HG03378 (cell line): ENCODE measurements at regions not wholly inside any gene's neighbourhood (a gene's known extent, or its start where the extent isn't known, plus 50 kb on each side); places are given as distances from the start of the nearest gene placed in this dataset.
"Not testable (repeated sequence)": the region's sequence is repeated elsewhere in the genome, so short reads cannot be mapped to it uniquely, and the experiment has no call there.

Source experiments
- ATAC-seq: cut with Tn5 transposase; IDR thresholded peaks from one replicate; pipeline ENCODE4 v1.9.1; 2021; ENCODE audit warnings: mild to moderate bottlenecking, moderate library complexity; ENCODE audit not compliant: unreplicated experiment

DNA sequence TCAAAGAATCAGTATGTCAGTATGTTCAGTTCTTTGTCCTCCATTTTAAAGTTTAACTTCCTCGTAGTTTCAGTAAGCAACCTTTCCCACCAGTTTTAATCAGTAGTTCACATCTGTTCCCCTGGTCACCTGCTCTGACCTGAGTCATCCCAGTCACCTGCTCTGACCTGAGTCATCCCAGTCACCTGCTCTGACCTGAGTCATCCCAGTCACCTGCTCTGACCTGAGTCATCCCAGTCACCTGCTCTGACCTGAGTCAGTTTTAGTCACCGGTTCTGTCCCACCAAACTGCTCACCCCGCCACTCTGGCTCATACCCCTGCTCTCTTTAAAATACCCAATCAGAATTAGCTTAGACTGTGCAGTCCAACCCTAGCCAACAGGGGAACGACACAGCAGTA, 180.1 kb upstream of the CNTN6 start:
- ATAC-seq: not testable (repeated sequence)

DNA sequence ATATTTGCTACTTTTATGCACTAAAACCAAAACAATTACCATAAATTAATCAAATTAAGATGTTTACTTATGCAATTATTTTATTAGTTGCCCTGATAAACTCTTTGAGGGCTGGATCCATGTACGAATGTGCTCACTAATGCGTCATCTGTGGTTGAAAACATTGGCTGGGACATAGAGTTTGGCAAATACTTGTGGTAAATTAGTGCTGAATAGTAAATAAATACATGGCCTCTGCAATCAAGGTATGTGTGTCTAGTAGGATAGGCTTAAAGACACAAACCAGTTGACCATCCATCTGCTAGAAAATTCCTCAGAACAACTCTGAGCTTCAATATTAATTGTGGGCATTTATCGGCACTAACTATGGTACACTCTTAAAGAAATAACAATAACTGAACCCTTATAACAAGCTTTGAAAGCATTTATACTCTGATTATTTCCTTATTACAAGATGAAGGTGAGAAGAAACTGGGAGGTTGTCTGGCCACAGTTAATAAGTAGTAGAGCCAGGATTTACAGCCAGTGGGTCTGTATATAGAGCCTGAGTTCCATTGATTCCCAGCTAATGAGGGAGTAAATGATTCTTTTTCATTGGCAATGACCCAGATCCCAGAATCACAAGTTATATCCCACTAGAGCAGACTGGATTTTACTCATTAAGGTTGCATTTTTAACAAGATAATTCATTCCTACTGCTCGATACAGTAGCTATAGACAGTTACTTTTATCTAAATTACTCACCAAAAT, 169.5 kb upstream of the CNTN6 start:
- no peak for ATAC-seq

DNA sequence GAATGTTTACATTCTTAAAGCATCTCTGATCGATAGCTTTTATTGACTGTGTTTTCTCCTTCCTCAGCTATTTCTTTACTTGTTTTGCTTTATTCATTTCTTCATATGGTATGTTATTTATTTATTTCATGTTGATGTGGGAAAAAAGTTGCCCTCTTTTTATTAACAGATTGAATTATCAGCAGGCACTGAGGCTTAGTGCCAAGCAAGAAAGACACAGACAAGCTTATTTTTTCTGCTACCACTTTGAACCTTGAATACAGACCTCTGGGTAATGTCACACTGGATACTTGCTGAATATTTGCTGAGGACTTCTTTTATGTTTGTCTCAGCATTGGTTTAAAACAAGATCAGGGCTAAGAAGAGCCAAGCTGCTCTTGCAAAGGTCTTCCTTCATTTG, 162.0 kb upstream of the CNTN6 start:
- ATAC-seq: no peak

DNA sequence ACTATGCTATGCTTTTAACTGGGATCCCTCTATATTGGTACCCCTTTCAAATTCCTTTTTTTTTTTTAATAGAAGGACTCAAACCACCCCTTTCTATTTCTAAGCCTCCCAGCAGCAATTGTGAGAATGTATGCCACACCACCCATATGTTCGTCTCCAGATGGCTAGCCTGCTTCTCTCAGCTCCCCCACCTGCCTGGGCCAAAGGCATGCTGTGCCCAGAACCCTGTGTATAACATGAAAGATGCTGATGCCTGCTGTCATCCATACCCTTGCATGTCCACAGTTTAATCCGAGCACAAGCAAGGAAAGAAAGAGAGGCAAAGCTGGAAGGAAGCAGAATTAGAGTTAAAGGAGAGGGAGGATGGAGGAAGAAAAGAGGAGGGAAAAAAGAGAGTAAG, 159.5 kb upstream of the CNTN6 start:
- ATAC-seq: no peak

DNA sequence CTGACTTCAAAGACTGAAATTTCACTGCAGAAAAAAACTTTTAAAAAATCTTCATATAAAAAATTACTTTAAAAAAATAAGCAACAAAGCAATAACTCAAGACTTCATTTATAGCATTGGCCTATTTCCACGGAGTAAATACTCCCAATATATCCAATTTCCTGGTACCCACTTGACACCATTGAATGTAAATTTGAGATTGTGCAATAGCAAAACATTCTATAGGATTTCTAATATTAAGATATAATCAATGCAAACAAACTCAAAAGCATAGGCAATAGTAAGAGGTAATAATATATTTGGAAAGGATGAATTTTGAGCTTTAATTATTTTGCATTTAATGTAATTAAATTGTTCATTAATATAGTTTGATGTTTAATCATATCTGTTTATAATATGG, 148.0 kb upstream of the CNTN6 start:
- no peak for ATAC-seq

DNA sequence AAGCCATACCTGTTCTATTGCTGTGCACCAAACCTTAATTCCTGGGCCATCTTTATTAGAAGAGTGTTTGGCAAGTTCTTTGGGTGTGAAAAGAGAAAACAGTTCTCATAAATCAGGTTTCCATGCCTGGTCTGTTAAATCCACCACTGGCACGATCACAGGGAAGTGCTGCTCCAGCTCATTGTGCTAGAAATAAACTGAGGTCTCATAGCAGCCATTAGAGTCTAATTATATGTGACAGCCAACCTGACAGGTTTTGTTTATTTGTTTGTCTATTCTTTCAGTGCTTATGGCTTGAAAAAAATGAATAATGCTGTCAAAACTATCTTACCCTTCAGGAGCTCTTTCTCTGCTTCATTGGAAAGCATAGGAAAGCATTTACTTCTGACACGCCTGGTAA, 147.1 kb upstream of the CNTN6 start:
- ATAC-seq: no peak

DNA sequence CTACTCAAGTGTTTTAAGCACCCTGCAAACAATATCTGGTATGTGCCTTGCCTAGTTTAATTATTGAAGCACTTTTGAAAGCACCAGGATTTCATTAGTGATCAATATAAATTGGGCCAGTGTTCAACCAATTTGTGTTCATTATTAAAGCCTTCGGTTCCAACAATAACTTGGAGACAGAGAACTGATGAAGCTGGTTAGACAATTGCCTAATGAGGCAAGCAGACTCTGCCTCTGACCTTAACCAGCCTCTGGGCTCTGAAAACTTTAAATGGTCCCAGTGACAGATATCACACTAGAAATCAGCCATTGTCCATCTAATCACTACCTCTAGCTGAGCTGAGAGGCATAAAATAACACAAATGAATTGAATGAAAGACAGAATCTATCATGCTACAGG, 139.9 kb upstream of the CNTN6 start:
- no peak for ATAC-seq

DNA sequence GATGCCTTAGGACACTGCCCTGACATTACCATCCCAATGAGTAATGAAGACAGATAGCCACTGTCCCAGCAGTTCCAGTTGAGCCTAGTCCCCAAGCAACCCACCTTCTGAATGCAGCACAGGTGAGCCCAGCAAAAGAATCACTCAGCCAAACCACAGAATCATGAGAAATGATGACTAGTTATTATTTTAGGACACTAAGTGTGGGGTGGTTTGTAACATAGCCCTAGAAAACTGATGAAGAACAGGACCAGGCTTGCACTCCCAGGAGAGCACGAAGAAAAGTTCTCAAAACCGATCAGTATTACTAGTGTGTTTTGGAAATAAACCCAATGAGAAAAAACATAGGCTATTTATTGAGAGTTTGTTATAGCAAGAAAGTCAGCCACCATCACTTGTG, 129.6 kb upstream of the CNTN6 start:
- no peak for ATAC-seq

DNA sequence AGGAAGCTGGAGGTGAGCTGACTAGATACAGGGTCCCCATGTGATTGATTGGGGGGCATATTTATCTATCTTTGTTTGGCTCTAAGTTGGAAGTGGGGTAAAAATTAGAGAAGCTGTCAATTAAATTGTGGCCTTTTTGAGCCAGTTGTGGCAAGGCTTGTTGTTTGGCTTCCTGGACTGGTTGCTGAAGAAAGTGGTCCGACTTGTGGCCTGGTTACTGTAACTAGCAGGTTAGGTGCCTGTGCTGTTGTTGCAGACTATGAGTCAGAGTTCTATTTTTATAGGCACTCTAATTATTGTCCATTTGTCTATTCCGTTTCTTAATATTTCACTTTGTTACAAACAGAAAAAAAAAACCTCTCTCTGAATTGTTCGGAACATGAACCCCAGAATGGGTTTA, 129.1 kb upstream of the CNTN6 start:
- no peak for ATAC-seq

DNA sequence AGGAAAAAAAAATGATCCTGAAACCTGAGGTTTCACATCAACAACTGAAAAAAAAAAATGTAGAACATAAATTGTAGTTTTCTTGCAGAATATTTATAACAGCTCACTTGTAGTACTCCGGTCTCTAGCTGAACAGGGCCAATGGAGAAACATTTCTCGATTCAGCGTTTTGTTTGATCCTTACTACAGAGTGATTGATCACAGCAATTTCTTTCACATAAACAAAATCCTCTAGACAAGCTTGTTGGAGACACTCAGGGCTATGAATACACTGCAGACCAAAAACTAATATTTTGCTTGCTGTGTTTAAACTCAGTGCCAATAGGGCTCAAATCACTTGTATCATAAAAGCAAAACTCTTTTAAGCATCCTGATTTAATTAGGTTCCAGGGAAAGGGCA, 127.0 kb upstream of the CNTN6 start:
- ATAC-seq: no peak

DNA sequence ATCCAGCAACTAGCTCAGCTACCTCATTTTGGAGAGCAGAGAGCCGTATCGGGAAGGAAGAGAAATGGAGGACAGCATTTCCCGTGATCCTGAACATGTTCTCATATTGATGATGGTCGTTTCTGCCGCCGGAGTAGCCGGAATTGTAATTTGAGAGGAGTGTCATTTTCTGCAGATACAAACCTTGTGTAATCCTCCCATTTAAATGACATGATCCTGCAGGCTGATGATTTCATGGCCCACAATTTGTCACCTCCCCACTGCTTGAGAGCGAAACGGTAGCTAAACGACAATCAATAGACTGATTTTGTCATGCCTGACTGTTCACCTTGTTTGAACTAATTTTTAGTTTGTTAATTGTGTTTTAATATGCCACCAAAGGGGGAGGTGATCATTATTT, 126.5 kb upstream of the CNTN6 start:
- no peak for ATAC-seq

DNA sequence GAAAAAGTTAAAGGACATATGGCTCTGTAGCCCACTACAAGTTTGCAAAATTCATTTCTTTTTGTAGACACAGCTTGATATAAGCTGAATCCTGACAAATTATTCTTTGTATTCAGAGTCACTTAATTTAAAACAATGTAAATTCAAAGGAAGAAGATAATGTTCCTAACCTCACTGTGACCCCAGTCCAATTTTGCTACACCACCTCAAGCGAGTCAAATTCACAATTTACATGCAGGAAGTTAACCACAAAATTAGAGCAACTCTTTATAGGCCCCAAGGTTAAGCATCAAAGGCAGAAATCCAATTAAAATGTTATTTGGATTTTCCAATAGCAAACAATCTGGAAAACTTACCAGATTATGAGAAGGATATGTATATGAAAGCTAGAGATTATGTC, 119.5 kb upstream of the CNTN6 start:
- no peak for ATAC-seq

DNA sequence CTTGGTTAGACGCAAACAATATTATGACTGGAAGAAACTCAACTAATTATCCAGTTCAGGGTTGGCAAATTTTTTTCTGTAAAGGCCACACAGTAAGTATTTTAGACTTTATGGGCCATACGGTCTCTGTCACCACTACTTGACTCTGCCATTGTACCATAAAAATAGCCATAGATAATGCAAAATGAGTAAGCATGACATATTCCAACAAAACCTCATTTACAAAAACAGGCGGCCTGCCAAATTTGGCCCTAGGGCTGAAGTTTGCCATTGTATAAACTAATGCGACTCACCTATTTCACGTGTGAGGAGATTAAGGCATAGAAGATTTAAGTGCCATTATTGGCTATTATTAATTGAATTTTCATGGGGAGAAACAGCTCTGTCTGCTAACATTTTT, 116.8 kb upstream of the CNTN6 start:
- ATAC-seq: no peak

DNA sequence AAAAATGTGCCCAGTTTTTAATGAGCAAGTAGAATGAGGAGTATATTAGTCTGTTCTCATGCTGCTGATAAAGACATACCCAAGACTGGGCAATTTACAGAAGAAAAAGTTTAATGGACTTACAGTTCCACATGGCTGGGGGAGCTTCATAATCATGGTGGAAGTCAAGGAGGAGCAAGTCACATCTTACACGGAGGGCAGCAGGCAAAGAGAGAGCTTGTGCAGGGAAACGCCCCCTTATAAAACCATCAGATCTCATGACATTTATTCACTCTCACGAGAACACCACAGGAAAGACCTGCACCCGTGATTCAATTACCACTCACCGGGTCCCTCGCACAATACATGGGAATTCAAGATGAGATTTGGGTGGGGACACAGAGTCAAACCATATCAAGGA, 111.7 kb upstream of the CNTN6 start:
- ATAC-seq: no peak

DNA sequence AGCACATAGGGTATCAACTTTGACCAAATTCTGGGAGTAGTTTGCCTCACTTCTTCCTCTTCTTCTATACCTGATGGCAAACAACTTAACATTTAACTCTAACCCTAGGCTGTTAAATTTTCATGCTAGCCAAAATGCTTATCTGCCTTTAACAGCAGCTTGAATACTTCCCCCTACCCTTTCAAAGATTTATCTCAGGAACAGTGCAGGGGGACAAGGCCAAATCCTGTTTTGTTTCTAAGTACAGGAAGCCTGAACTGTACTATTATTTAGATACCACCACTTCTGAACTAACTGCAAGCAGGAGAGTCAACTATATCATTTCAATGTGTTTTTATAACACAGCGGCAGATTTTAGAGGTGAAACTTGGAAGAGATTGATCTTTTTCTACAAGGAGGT, 104.0 kb upstream of the CNTN6 start:
- ATAC-seq: no peak

DNA sequence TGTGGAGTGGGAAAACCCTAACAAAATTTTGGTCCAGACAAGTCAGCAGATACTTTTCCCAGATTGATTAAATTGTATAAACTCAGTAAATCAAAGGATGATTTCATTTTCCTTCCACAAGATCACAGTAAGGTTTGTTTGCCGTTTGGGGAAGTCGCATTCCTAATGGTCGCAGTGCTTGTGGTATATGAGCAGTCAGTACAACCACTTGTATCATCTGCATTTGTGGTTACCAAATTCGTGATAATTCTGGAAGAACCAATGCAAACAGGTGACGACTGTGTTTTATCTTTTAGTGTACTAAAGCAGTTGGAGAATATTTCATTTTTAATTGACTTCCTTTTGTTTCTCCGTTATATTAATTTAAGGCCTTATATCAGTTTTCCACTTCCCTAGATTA, 100.0 kb upstream of the CNTN6 start:
- no peak for ATAC-seq

DNA sequence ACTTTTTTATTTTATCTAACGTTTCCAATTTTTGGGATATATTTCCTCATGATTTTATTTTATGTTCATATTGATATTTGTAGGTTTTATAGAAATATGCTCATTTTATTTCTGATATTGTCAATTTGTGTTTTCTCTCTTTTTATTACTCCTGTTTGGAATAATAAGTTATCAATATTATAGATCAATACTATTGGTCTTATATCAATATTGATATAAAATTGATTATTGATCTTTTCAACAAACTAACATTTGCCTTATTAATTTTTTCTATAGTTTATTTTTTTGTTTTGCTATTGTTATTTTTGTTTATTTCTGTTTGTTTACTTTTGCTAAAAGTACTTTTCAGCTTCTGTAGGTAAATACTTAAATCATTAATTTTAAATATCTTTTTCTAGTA, 90.8 kb upstream of the CNTN6 start:
- ATAC-seq: no peak

DNA sequence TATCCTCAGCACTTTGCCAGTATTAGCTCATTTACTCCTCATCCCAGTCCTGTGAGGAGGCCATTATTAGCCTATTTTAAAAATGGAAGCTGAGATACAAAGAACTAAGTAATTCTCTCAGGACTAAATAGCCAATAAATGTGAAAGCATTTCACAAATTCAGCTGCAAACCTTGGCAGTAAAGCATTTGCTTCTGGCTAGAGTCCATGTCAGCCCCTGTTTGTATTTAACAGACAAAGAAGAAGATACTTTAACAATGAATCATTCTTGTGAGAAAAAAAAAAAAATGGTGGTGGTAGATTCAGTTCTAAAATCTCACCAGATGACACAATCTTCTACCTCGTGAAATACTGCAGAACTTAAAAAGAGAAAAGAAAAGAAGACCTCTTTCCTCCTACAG, 85.0 kb upstream of the CNTN6 start:
- ATAC-seq: no peak

DNA sequence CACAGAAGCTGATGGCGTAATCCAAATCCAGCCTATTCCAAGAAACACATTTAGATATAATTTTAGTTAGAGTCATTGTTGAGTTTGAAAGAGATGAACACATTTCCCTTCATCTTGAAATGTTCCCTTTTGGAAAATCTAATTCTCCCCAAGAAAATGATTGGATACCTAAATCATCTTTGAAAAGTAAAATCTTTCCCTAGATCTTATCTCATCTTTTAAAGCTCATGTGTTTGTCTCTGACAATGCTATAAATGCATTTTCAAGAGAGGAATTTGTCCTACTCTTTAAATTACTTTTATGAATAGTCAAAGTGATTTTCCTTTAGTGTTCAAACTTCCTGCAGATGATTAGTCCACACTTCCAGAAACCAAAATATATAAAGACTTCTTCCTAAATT, 82.6 kb upstream of the CNTN6 start:
- no peak for ATAC-seq

DNA sequence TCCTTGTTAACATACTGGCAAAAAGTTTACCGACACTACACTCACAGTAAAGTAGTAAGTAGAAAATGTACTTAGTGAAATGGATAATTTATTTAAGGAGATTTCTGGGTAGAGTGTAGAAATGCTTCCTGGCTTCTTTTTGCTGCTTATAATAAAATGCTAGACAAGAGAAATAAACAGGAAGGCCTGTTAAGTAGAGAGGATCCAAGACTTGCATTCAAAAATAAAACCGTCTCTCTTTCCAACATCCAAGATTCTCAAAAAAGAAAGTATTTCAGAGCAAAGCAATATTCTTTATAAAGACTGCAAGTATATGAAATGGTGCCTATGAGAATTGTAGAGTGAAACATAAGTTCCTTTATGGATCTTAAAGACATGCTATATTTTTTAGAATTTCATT, 77.0 kb upstream of the CNTN6 start:
- no peak for ATAC-seq

DNA sequence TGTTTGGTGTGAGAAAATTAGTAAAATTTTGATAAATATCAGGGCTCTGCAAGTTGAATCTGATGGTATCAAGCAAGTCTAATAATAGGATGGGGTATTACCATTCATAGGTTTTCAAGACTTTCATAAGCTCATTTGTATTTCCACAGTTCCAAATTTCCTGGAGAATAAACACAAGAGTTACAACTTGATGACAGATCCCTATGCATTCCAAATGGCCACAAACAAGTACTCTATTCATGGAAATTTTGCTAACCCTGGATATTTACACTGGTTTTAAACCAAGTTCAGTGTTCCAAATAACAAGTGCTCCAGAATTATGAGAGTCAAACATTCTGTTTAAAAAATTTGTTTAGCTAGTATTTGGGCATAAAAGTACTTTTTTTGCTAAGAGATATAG, 75.0 kb upstream of the CNTN6 start:
- no peak for ATAC-seq

DNA sequence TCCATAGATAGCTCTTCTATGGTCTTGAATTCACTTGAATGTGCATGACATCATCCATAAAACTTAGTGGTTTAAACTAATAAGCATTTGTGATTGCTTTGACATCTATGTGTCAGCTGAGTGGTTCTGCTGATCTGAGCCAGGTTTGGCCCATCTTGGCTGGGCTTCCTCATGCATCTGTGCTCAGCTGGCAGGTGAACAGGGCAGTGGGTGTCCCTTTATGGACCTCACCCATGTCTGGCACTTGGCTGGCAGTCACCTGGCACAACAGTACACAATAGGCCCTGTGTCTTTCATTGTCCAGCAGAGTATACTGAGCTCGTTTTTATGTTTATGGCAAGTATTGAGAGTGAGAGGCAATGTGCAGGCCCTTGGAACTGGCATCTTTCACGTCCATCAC, 73.7 kb upstream of the CNTN6 start:
- no peak for ATAC-seq

DNA sequence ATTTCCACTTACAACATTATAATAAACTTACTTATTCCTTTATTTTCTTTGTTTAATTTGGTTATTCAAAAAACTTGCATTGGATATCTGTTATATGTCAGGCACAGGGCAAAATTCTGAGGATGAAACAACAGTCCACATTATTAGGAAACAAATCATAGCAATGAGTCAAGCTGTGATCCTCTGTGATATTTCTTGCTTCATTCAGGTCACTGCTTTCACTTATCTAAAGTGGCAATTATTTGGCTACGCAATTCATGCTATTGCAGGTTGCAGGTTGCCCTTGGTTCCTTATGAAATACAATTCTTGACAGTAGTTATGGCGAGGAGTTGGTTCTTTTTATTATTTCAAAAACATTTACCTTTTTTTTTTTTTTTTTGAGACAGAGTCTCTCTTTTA, 66.4 kb upstream of the CNTN6 start:
- no peak for ATAC-seq
